ENCODE measurements at regions not wholly inside any gene's neighbourhood (a gene's known extent, or its start where the extent isn't known, plus 50 kb on each side); places are given as distances from the start of the nearest gene placed in this dataset.

DNA sequence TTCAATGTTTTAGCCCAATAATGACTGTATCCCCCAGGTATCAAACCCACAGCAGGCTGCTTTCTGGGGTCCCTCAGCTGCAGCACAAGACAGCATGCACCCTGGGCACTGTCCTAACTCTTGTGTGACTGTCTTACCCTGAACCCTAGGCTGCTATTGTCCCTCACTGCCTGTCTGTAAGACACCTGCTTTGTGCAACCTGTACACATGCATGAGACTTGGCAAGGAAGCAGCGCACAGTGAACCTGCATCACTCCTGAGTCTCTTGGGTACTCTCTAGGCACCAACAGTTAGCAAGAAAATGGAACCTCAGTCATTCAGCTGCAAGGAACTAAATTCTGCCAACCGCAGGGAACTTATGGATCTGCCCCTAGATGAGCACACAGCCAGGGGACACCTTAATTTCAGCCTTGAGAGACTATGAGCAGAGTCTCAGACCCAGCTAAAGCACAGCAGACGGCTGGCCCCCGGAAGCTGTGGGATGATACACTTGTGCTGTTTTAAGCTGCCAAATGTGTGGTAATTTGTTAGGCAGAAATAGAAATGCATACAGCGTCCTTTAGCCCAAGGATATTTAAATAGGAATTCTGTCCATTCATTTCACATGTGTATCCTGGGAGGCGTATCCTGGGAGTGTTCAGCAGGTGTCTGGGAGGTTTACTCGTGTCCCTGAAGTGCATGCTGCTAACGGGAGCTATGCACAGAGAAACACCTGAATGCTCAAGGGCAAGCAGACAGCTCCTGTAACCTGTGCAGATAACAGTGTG, 223.8 kb downstream of the KLF13 start:
- TF ChIP-seq, protein P1, sequence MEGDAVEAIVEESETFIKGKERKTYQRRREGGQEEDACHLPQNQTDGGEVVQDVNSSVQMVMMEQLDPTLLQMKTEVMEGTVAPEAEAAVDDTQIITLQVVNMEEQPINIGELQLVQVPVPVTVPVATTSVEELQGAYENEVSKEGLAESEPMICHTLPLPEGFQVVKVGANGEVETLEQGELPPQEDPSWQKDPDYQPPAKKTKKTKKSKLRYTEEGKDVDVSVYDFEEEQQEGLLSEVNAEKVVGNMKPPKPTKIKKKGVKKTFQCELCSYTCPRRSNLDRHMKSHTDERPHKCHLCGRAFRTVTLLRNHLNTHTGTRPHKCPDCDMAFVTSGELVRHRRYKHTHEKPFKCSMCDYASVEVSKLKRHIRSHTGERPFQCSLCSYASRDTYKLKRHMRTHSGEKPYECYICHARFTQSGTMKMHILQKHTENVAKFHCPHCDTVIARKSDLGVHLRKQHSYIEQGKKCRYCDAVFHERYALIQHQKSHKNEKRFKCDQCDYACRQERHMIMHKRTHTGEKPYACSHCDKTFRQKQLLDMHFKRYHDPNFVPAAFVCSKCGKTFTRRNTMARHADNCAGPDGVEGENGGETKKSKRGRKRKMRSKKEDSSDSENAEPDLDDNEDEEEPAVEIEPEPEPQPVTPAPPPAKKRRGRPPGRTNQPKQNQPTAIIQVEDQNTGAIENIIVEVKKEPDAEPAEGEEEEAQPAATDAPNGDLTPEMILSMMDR (conservative IDR thresholded peaks at IDR 0.05) = no peak
- no peak for TF ChIP-seq ZFX (IDR thresholded peaks at IDR 0.05)

Data from C4-2B (cell line).